ENCODE measurements at regions not wholly inside any gene's neighbourhood (a gene's known extent, or its start where the extent isn't known, plus 50 kb on each side); places are given as distances from the start of the nearest gene placed in this dataset.

GRCh38 chr4:162510115-162510514 lies 346.3 kb upstream of the FSTL5 start:
- TF ChIP-seq CTCF (IDR thresholded peaks at IDR 0.05; ENCODE audit: unreplicated experiment): no peak

GRCh38 chr4:162509333-162509732 lies 345.5 kb upstream of the FSTL5 start:
- Mint-ChIP-seq H3K4me1 (ENCODE audit: unreplicated experiment) (no peaks in the 10 kb centered on the region), H3K9me3 (ENCODE audit: unreplicated experiment) (no peaks in the 10 kb centered on the region), H3K27me3 (ENCODE audit: unreplicated experiment) (no peaks in the 10 kb centered on the region), H3K4me3 (ENCODE audit: unreplicated experiment) (no peak overlapping the region), H3K27ac (ENCODE audit: unreplicated experiment) (no peak overlapping the region), H3K36me3 (ENCODE audit: low read depth, unreplicated experiment) (no peaks in the 10 kb centered on the region)
- TF ChIP-seq CTCF (IDR thresholded peaks at IDR 0.05; ENCODE audit: unreplicated experiment): no peak
- DNase-seq (ENCODE audit: low spot score): no peak

More at GRCh38 chr4:162510115-162510514, 346.3 kb upstream of the FSTL5 start:
- Mint-ChIP-seq H3K4me3 (ENCODE audit: unreplicated experiment) (no peak overlapping the region), H3K27ac (ENCODE audit: unreplicated experiment) (no peak overlapping the region), H3K27me3 (ENCODE audit: unreplicated experiment) (no peaks in the 10 kb centered on the region), H3K9me3 (ENCODE audit: unreplicated experiment) (no peaks in the 10 kb centered on the region), H3K4me1 (ENCODE audit: unreplicated experiment) (no peaks in the 10 kb centered on the region), H3K36me3 (ENCODE audit: low read depth, unreplicated experiment) (no peaks in the 10 kb centered on the region)
- no peak for DNase-seq (ENCODE audit: low spot score)

GRCh38 chr4:162506253-162506652 lies 342.5 kb upstream of the FSTL5 start:
- no peaks in the 10 kb centered on the region for H3K9me3 Mint-ChIP-seq (ENCODE audit: unreplicated experiment)
- no peaks in the 10 kb centered on the region for H3K4me1 Mint-ChIP-seq (ENCODE audit: unreplicated experiment)
- no peak for DNase-seq (ENCODE audit: low spot score)
- H3K36me3 Mint-ChIP-seq (ENCODE audit: low read depth, unreplicated experiment): no peaks in the 10 kb centered on the region
- H3K27me3 Mint-ChIP-seq (ENCODE audit: unreplicated experiment): no peaks in the 10 kb centered on the region
- no peak for TF ChIP-seq CTCF (IDR thresholded peaks at IDR 0.05; ENCODE audit: unreplicated experiment)
- no peak overlapping the region for H3K27ac Mint-ChIP-seq (ENCODE audit: unreplicated experiment)
- H3K4me3 Mint-ChIP-seq (ENCODE audit: unreplicated experiment): no peak overlapping the region

- H3K27ac Mint-ChIP-seq (ENCODE audit: unreplicated experiment): no peak overlapping the region
- H3K9me3 Mint-ChIP-seq (ENCODE audit: unreplicated experiment): no peaks in the 10 kb centered on the region
- DNase-seq (ENCODE audit: low spot score): no peak
- H3K4me3 Mint-ChIP-seq (ENCODE audit: unreplicated experiment): no peak overlapping the region
- no peaks in the 10 kb centered on the region for H3K36me3 Mint-ChIP-seq (ENCODE audit: low read depth, unreplicated experiment)
- H3K27me3 Mint-ChIP-seq (ENCODE audit: unreplicated experiment): no peaks in the 10 kb centered on the region
- no peak for TF ChIP-seq CTCF (IDR thresholded peaks at IDR 0.05; ENCODE audit: unreplicated experiment)
- no peaks in the 10 kb centered on the region for H3K4me1 Mint-ChIP-seq (ENCODE audit: unreplicated experiment)
Observed at GRCh38 chr4:162503868-162504267, 340.1 kb upstream of the FSTL5 start.

- DNase-seq (ENCODE audit: low spot score): no peak
- no peak for TF ChIP-seq CTCF (IDR thresholded peaks at IDR 0.05; ENCODE audit: unreplicated experiment)
- no peak overlapping the region for H3K27ac Mint-ChIP-seq (ENCODE audit: unreplicated experiment)
- H3K9me3 Mint-ChIP-seq (ENCODE audit: unreplicated experiment): no peaks in the 10 kb centered on the region
- no peak overlapping the region for H3K4me3 Mint-ChIP-seq (ENCODE audit: unreplicated experiment)
- H3K4me1 Mint-ChIP-seq (ENCODE audit: unreplicated experiment): no peaks in the 10 kb centered on the region
- H3K27me3 Mint-ChIP-seq (ENCODE audit: unreplicated experiment): no peaks in the 10 kb centered on the region
- no peaks in the 10 kb centered on the region for H3K36me3 Mint-ChIP-seq (ENCODE audit: low read depth, unreplicated experiment)
Observed at GRCh38 chr4:162502109-162502508, 338.3 kb upstream of the FSTL5 start.

Data from endothelial cell (in vitro differentiated cells).